Right atrium auricular region (tissue), 2 donors: ENCODE measurements at regions not wholly inside any gene's neighbourhood (a gene's known extent, or its start where the extent isn't known, plus 50 kb on each side); places are given as distances from the start of the nearest gene placed in this dataset.

Source experiments
- DNase-seq: peaks from one replicate; pipeline ENCODE4 v3.0.0-alpha.2; 2019; ENCODE audit warnings: low spot score
- H3K27ac ChIP-seq, 2 donors: fragments of 200-600 bp; sonication (generic); 1 replicate in 1 of 2; 2 replicates in 1 of 2; pipeline ENCODE4 v1.5.1; 2016 to 2019
- H3K27me3 ChIP-seq, 2 donors: fragments of 200-600 bp; sonication (generic); one replicate each; pipeline versions ENCODE4 v1.5.1 to v1.6.0; 2017 to 2019
- H3K36me3 ChIP-seq: fragments of 200-600 bp; sonication (generic); one replicate; pipeline ENCODE4 v1.5.1; 2016
- H3K4me1 ChIP-seq, 2 donors: fragments of 200-600 bp; sonication (generic); one replicate each; pipeline versions ENCODE4 v1.5.1 to v1.6.0; 2017 to 2019
- H3K4me3 ChIP-seq, 2 donors: fragments of 200-600 bp; sonication (generic); 1 replicate in 1 of 2; 2 replicates in 1 of 2; pipeline ENCODE4 v1.5.1; 2017 to 2019; ENCODE audit warnings: mild to moderate bottlenecking in 1 of 2, moderate library complexity in 1 of 2
- H3K9me3 ChIP-seq, 2 donors: fragments of 200-600 bp; sonication (generic); one replicate each; pipeline ENCODE4 v1.5.1; 2019
- CTCF ChIP-seq, 2 donors: fragments of 200-600 bp; sonication (generic); IDR thresholded peaks; one replicate each; pipeline ENCODE4 v1.5.1; 2019; ENCODE audit warnings: antibody characterized with exemption in 2 of 2

- Histone ChIP-seq H3K4me3 (no peak overlapping the region), H3K9me3 (no peaks in the 10 kb centered on the region), H3K27me3 (no peaks in the 10 kb centered on the region), H3K36me3 (no peaks in the 10 kb centered on the region), H3K4me1 (no peaks in the 10 kb centered on the region), H3K27ac (no peak overlapping the region)
- TF ChIP-seq CTCF (IDR thresholded peaks at IDR 0.05) = no peak
- no peak for DNase-seq
Measured at GRCh38 chr5:101520417-101520816, 617.3 kb upstream of the ST8SIA4 start.

- H3K27me3 ChIP-seq = no peaks in the 10 kb centered on the region
- H3K4me3 ChIP-seq = no peak overlapping the region
- no peaks in the 10 kb centered on the region for H3K4me1 ChIP-seq
- DNase-seq = no peak
- no peak overlapping the region for H3K27ac ChIP-seq
- H3K9me3 ChIP-seq = no peaks in the 10 kb centered on the region
- no peak for TF ChIP-seq CTCF (IDR thresholded peaks at IDR 0.05)
- H3K36me3 ChIP-seq = no peaks in the 10 kb centered on the region
Measured at GRCh38 chr5:101517795-101518194, 614.7 kb upstream of the ST8SIA4 start.

- DNase-seq = no peak
- Histone ChIP-seq H3K27ac (no peak overlapping the region), H3K36me3 (no peaks in the 10 kb centered on the region), H3K9me3 (peaks cover 0 to 7% of the 10 kb centered on the region in 2 donors), H3K4me3 (no peak overlapping the region), H3K4me1 (no peaks in the 10 kb centered on the region), H3K27me3 (no peaks in the 10 kb centered on the region)
- no peak for TF ChIP-seq CTCF (IDR thresholded peaks at IDR 0.05)
Measured at GRCh38 chr5:101515721-101516120, 612.6 kb upstream of the ST8SIA4 start.

GRCh38 chr5:101505891-101506570 is 602.9 kb upstream of the ST8SIA4 start:
- Histone ChIP-seq H3K9me3 (peaks cover 3 to 10% of the 10 kb centered on the region in 2 donors), H3K4me3 (no peak overlapping the region)

GRCh38 chr5:101482931-101483330 is 579.8 kb upstream of the ST8SIA4 start:
- H3K4me1 ChIP-seq = no peaks in the 10 kb centered on the region
- no peak overlapping the region for H3K27ac ChIP-seq
- no peaks in the 10 kb centered on the region for H3K27me3 ChIP-seq
- no peak overlapping the region for H3K4me3 ChIP-seq
- no peaks in the 10 kb centered on the region for H3K9me3 ChIP-seq
- no peak for TF ChIP-seq CTCF (IDR thresholded peaks at IDR 0.05)
- no peaks in the 10 kb centered on the region for H3K36me3 ChIP-seq
- DNase-seq = no peak

More at GRCh38 chr5:101505891-101506570, 602.9 kb upstream of the ST8SIA4 start:
- H3K27ac ChIP-seq = no peak overlapping the region
- no peaks in the 10 kb centered on the region for H3K36me3 ChIP-seq
- H3K27me3 ChIP-seq = no peaks in the 10 kb centered on the region
- DNase-seq = no peak
- no peaks in the 10 kb centered on the region for H3K4me1 ChIP-seq
- no peak for TF ChIP-seq CTCF (IDR thresholded peaks at IDR 0.05)

- Histone ChIP-seq H3K27me3 (no peaks in the 10 kb centered on the region), H3K4me3 (no peak overlapping the region), H3K36me3 (no peaks in the 10 kb centered on the region), H3K27ac (no peak overlapping the region), H3K4me1 (no peaks in the 10 kb centered on the region), H3K9me3 (no peaks in the 10 kb centered on the region)
- TF ChIP-seq CTCF (IDR thresholded peaks at IDR 0.05) = no peak
- no peak for DNase-seq
Measured at GRCh38 chr5:101473483-101473882, 570.4 kb upstream of the ST8SIA4 start.
